Calu3 (cell line): ENCODE measurements at regions not wholly inside any gene's neighbourhood (a gene's known extent, or its start where the extent isn't known, plus 50 kb on each side); places are given as distances from the start of the nearest gene placed in this dataset.

Experiments used
- BruUV-seq: library from RNA; stranded (reverse); fragments of 400-500 nt; replicated peaks from 2 replicates; lab custom pipeline; 2021; lab: Mats Ljungman, UMichigan
- CTCF ChIA-PET: fragments of 300-600 bp; sonication (Branson Sonifier 250); formaldehyde crosslinking; loops from one replicate; lab custom pipeline; 2022; ENCODE audit warnings: antibody characterized with exemption; lab: Charles Lee
- DNase-seq: peaks from one replicate; pipeline ENCODE4 v3.0.0; 2022
- H3K27ac Mint-ChIP-seq: one replicate; pipeline ENCODE4 v1.8.0; 2022; ENCODE audit warnings: mixed read lengths; ENCODE audit not compliant: unreplicated experiment
- H3K27me3 Mint-ChIP-seq: one replicate; pipeline ENCODE4 v1.8.0; 2022; ENCODE audit warnings: mixed read lengths; ENCODE audit not compliant: unreplicated experiment
- H3K36me3 Mint-ChIP-seq: one replicate; pipeline ENCODE4 v1.8.0; 2022; ENCODE audit warnings: mild to moderate bottlenecking, moderate library complexity, mixed read lengths; ENCODE audit not compliant: insufficient read depth, unreplicated experiment
- H3K4me1 Mint-ChIP-seq: one replicate; pipeline ENCODE4 v1.8.0; 2022; ENCODE audit warnings: mild to moderate bottlenecking, low read depth, mixed read lengths; ENCODE audit not compliant: unreplicated experiment
- H3K4me3 Mint-ChIP-seq: one replicate; pipeline ENCODE4 v1.8.0; 2022; ENCODE audit warnings: mild to moderate bottlenecking, low read depth, moderate library complexity, mixed read lengths; ENCODE audit not compliant: unreplicated experiment
- H3K9me3 Mint-ChIP-seq: one replicate; pipeline ENCODE4 v1.8.0; 2022; ENCODE audit warnings: low read depth, mixed read lengths; ENCODE audit not compliant: unreplicated experiment
- intact Hi-C: fragments of 100-400 bp; cut with micrococcal nuclease; formaldehyde crosslinking; loops from one replicate; pipeline ENCODE4 v1.10.0; 2022; ENCODE audit not compliant: unreplicated experiment
- TF ChIP-seq, protein P1 (sequence below): fragments of 200-600 bp; IDR thresholded peaks from one replicate; pipeline ENCODE4 v1.8.0; 2022; ENCODE audit warnings: antibody characterized with exemption; ENCODE audit not compliant: unreplicated experiment

DNA sequence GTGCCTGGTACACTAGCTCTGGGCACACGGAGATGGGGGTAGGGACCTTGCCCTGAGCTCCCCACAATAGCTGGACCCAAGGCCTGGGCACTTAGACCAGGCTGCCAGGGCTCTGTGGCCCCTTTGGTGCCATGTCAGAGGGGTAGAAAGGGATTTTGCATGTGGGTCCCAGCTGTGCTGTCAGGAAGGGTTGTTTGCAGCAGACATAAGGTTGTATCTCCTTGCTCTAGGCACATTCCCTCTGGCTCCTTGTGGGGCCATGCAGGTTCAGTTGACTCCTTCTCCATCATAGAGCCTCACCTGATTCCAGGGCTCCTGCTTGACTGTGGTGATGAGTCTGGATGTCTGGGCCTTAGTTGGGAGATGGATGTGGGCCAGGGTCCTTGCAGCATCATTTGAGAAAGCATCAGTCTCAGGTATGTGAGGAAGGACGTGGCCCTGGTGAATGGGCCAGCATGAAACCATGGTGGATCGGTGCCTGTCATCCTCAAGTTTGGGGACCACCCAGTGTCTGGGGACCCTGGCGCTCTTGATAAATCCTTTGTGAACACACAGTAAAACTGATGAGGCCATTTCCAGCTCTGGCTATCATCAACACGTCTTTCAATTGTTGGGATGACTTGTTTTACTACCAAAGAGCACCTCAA lies 461.9 kb upstream of the HS6ST1 start:
- Mint-ChIP-seq H3K27me3 (peaks cover 28% of the 10 kb centered on the region), H3K4me3 (no peak overlapping the region), H3K4me1 (no peaks in the 10 kb centered on the region), H3K9me3 (no peaks in the 10 kb centered on the region), H3K36me3 (no peaks in the 10 kb centered on the region), H3K27ac (no peak overlapping the region)
- CTCF ChIA-PET, result interaction anchor here (1.1 kb wide), 1 partner anchor 44 kb away, joined by 3 read pairs; no protein-coding TSS in a partner anchor
- DNase-seq, result no peak
- intact Hi-C loops, result no loop called here
- BruUV-seq, result no TSS peak
- TF ChIP-seq, protein P1, sequence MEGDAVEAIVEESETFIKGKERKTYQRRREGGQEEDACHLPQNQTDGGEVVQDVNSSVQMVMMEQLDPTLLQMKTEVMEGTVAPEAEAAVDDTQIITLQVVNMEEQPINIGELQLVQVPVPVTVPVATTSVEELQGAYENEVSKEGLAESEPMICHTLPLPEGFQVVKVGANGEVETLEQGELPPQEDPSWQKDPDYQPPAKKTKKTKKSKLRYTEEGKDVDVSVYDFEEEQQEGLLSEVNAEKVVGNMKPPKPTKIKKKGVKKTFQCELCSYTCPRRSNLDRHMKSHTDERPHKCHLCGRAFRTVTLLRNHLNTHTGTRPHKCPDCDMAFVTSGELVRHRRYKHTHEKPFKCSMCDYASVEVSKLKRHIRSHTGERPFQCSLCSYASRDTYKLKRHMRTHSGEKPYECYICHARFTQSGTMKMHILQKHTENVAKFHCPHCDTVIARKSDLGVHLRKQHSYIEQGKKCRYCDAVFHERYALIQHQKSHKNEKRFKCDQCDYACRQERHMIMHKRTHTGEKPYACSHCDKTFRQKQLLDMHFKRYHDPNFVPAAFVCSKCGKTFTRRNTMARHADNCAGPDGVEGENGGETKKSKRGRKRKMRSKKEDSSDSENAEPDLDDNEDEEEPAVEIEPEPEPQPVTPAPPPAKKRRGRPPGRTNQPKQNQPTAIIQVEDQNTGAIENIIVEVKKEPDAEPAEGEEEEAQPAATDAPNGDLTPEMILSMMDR, result no peak

DNA sequence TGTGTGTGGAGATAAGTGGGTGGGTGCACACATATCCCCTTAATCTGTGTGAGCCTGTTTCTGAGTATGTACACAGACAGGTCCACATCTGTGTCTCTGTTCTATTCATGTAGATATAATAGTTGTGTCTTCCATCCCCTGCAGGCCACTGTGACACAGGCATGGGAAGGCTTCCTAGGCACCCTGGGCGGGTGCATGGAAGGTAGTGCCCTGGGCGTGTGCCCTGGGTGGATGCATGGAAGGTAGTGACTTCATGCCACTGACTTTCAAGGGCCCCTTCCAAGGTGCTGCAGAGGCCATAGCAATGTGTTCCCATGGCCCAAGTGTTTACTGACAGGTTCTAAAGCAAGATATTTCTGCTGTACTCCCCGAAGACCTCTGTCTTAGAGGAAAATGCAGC lies 462.5 kb upstream of the HS6ST1 start:
- Mint-ChIP-seq H3K4me3 (no peak overlapping the region), H3K27ac (no peak overlapping the region), H3K36me3 (no peaks in the 10 kb centered on the region), H3K27me3 (peaks cover 28% of the 10 kb centered on the region), H3K9me3 (no peaks in the 10 kb centered on the region), H3K4me1 (no peaks in the 10 kb centered on the region)
- TF ChIP-seq, protein P1, result no peak
- BruUV-seq, result no TSS peak
- CTCF ChIA-PET, result no interaction called here
- no peak for DNase-seq
- intact Hi-C loops, result no loop called here

DNA sequence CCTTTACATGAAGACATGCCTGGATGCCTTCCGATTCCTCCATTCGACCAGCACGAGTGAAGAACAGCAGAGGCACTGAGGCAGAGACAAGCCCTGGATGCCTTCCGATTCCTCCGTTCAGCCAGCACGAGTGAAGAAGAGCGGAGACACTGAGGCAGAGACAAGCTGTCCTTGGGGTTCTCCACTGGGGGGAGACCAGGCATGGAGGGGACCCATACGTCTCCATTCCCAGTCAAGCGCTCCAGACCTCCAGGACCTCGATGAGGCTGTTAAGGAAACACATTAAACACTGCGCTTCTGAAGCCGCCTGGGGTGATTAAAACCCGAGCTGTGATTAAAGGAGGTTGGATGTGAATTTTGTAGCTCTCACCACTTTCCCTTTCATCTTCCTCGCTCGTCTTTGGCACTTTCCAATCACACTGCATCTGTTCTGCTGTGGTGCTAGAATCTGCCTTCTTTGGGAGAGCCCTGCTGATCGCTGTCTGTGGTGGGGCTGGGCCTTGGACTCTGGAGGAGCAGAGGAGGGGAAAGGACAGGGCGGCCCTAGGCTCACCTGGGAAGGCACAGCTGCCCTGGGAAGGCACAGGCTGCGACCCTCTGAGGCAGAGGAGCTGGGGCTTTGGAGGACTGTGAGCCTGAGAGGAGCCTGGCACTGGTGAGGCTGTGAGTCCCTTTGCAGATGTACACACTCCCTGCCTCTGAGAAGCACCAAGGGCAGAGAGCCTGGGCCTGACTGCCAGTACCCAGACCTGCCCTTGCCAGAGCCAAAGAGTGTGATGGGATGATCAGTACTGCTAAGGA lies 463.1 kb upstream of the HS6ST1 start:
- BruUV-seq, result no TSS peak
- H3K4me3 Mint-ChIP-seq, result no peak overlapping the region
- intact Hi-C loops, result no loop called here
- H3K27ac Mint-ChIP-seq, result no peak overlapping the region
- CTCF ChIA-PET, result no interaction called here
- no peaks in the 10 kb centered on the region for H3K4me1 Mint-ChIP-seq
- H3K9me3 Mint-ChIP-seq, result no peaks in the 10 kb centered on the region
- no peaks in the 10 kb centered on the region for H3K36me3 Mint-ChIP-seq
- no peak for DNase-seq
- peaks cover 22% of the 10 kb centered on the region for H3K27me3 Mint-ChIP-seq
- TF ChIP-seq, protein P1, result no peak

DNA sequence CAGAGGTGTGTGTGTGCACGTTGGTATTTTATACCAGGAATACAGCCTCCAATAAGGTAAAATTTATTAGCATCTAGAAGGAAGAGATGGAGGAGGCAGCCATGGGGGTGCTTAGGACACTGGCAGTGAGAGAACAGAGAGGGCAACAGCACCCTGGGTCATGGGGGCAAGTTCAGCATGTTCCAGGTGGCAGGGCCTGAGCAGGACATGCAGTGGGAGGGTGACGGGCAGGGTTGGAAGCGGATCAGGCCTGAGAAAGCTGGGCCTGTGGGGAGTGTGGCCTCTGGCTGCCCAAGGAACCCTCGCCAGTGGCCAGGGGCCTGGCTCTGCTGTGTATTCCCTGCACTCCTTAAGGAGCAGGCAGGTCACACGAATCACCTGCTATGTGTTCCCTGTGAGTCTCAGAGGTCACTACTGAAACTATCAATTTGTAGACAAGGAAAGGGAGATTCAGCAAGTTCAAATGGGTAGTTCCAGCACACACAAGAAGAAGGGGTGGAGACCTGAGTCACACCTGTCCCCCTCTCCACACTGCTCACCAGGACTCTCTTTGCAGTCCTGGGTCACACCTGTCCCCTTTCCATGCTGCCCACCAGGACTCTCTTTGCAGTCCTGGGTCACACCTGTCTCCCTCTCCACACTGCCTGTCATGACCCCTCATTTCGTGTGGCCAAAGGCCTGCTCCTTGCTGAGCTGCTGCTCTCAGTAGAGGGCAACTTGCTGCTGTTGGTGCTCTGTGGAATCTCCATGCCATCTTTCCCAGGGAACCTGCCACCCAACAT lies 463.9 kb upstream of the HS6ST1 start:
- Mint-ChIP-seq H3K27me3 (peaks cover 14% of the 10 kb centered on the region), H3K27ac (no peak overlapping the region), H3K4me3 (no peak overlapping the region), H3K36me3 (no peaks in the 10 kb centered on the region), H3K9me3 (no peaks in the 10 kb centered on the region), H3K4me1 (no peaks in the 10 kb centered on the region)
- TF ChIP-seq, protein P1, result no peak
- CTCF ChIA-PET, result no interaction called here
- no TSS peak for BruUV-seq
- no peak for DNase-seq
- intact Hi-C loops, result no loop called here
